Fibroblast of lung (primary cell): ENCODE measurements at regions not wholly inside any gene's neighbourhood (a gene's known extent, or its start where the extent isn't known, plus 50 kb on each side); places are given as distances from the start of the nearest gene placed in this dataset.

Experiments
- DNase-seq, 2 donors: peaks; one replicate each; pipeline versions ENCODE4 v3.0.0 to v3.0.0-alpha.2; 2010; ENCODE audit warnings: low read depth in 2 of 2
- H2AFZ ChIP-seq: 2 replicates; pipeline ENCODE4 v1.5.1; 2012; ENCODE audit warnings: low read length, control low read depth, inconsistent platforms
- H3K27ac ChIP-seq: 2 replicates; pipeline ENCODE4 v1.5.1; 2011; ENCODE audit warnings: low read length, control low read depth; ENCODE audit not compliant: insufficient read depth
- H3K27me3 ChIP-seq: 2 replicates; pipeline ENCODE4 v1.5.1; 2011; ENCODE audit warnings: mild to moderate bottlenecking, low read length; ENCODE audit not compliant: control insufficient read depth, insufficient read depth
- H3K36me3 ChIP-seq: 2 replicates; pipeline ENCODE4 v1.5.1; 2011; ENCODE audit warnings: low read length; ENCODE audit not compliant: control insufficient read depth, insufficient read depth
- H3K4me1 ChIP-seq: 2 replicates; pipeline ENCODE4 v1.5.1; 2011; ENCODE audit warnings: low read length; ENCODE audit not compliant: control insufficient read depth, insufficient read depth; ENCODE audit errors: extremely low read depth
- H3K4me2 ChIP-seq: 2 replicates; pipeline ENCODE4 v1.5.1; 2011; ENCODE audit warnings: low read length, control low read depth; ENCODE audit not compliant: insufficient read depth; ENCODE audit errors: extremely low read depth
- H3K4me3 ChIP-seq, 4 experiments: fragments of 200-600 bp in 1 of 4; sonication (generic) in 1 of 4; replicated peaks in 1 of 4; 2 replicates each; pipeline ENCODE4 v1.5.1; 2011 to 2016; ENCODE audit warnings: low read length in 4 of 4, low read depth in 3 of 4, mild to moderate bottlenecking in 3 of 4, control low read depth in 2 of 4, inconsistent platforms in 1 of 4, mixed read lengths in 1 of 4; ENCODE audit not compliant: insufficient read depth in 1 of 4; ENCODE audit errors: control extremely low read depth in 1 of 4
- H3K79me2 ChIP-seq: 2 replicates; pipeline ENCODE4 v1.5.1; 2012; ENCODE audit warnings: mild to moderate bottlenecking, low read length, inconsistent platforms; ENCODE audit not compliant: control insufficient read depth, insufficient read depth
- H3K9ac ChIP-seq: 2 replicates; pipeline ENCODE4 v1.5.1; 2011; ENCODE audit warnings: mild to moderate bottlenecking, low read length, control low read depth; ENCODE audit not compliant: insufficient read depth
- H3K9me3 ChIP-seq: 2 replicates; pipeline ENCODE4 v1.5.1; 2012; ENCODE audit warnings: low read depth, low read length; ENCODE audit not compliant: control insufficient read depth, insufficient read depth
- H4K20me1 ChIP-seq: 2 replicates; pipeline ENCODE4 v1.5.1; 2011; ENCODE audit warnings: low read length; ENCODE audit not compliant: control insufficient read depth, insufficient read depth; ENCODE audit errors: extremely low read depth
- EZH2 ChIP-seq: IDR thresholded peaks from 2 replicates; pipeline ENCODE4 v1.5.1; 2012; ENCODE audit warnings: low read length, control low read depth, mild to moderate bottlenecking; ENCODE audit errors: missing control alignments
- TF ChIP-seq, protein P1 (sequence below), 2 donors: IDR thresholded peaks in 1 of 2; conservative IDR thresholded peaks in 1 of 2; 1 replicate in 1 of 2; 2 replicates in 1 of 2; pipeline ENCODE4 v1.5.1; 2011 to 2012; ENCODE audit warnings: low read length in 2 of 2, control low read depth in 1 of 2, inconsistent platforms in 1 of 2, low read depth in 1 of 2, mild to moderate bottlenecking in 1 of 2

- H3K27ac ChIP-seq = no peak overlapping the region
- no peak overlapping the region for H3K4me2 ChIP-seq
- no peak for DNase-seq
- no peak overlapping the region for H3K4me3 ChIP-seq
- no peaks in the 10 kb centered on the region for H3K4me1 ChIP-seq
- H3K36me3 ChIP-seq = no peaks in the 10 kb centered on the region
- no peaks in the 10 kb centered on the region for H3K9me3 ChIP-seq
- H3K79me2 ChIP-seq = no peaks in the 10 kb centered on the region
- H4K20me1 ChIP-seq = no peaks in the 10 kb centered on the region
- TF ChIP-seq, protein P1, sequence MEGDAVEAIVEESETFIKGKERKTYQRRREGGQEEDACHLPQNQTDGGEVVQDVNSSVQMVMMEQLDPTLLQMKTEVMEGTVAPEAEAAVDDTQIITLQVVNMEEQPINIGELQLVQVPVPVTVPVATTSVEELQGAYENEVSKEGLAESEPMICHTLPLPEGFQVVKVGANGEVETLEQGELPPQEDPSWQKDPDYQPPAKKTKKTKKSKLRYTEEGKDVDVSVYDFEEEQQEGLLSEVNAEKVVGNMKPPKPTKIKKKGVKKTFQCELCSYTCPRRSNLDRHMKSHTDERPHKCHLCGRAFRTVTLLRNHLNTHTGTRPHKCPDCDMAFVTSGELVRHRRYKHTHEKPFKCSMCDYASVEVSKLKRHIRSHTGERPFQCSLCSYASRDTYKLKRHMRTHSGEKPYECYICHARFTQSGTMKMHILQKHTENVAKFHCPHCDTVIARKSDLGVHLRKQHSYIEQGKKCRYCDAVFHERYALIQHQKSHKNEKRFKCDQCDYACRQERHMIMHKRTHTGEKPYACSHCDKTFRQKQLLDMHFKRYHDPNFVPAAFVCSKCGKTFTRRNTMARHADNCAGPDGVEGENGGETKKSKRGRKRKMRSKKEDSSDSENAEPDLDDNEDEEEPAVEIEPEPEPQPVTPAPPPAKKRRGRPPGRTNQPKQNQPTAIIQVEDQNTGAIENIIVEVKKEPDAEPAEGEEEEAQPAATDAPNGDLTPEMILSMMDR (conservative IDR thresholded peaks at IDR 0.05 in 1 of 2, IDR thresholded peaks at IDR 0.05 in 1 of 2; ENCODE audit: low read depth in 1 of 2, low read length in 2 of 2) = no peak
- no peak for TF ChIP-seq EZH2
- H3K27me3 ChIP-seq = no peaks in the 10 kb centered on the region
- no peak overlapping the region for H2AFZ ChIP-seq
- no peak overlapping the region for H3K9ac ChIP-seq
Observed at GRCh38 chr21:27155130-27155500, 188.2 kb upstream of the ADAMTS5 start.

- H3K36me3 ChIP-seq = no peaks in the 10 kb centered on the region
- no peak overlapping the region for H2AFZ ChIP-seq
- H3K4me1 ChIP-seq = no peaks in the 10 kb centered on the region
- no peak overlapping the region for H3K27ac ChIP-seq
- no peak overlapping the region for H3K4me3 ChIP-seq
- H3K4me2 ChIP-seq = no peak overlapping the region
- H3K9me3 ChIP-seq = no peaks in the 10 kb centered on the region
- no peaks in the 10 kb centered on the region for H3K27me3 ChIP-seq
- DNase-seq = no peak
- no peak overlapping the region for H3K9ac ChIP-seq
- no peak for TF ChIP-seq EZH2
- TF ChIP-seq, protein P1 (conservative IDR thresholded peaks at IDR 0.05 in 1 of 2, IDR thresholded peaks at IDR 0.05 in 1 of 2; ENCODE audit: low read depth in 1 of 2, low read length in 2 of 2) = no peak
- no peaks in the 10 kb centered on the region for H4K20me1 ChIP-seq
- H3K79me2 ChIP-seq = no peaks in the 10 kb centered on the region
Observed at GRCh38 chr21:27154451-27155129, 187.7 kb upstream of the ADAMTS5 start.

GRCh38 chr21:27152996-27153395 lies 186.1 kb upstream of the ADAMTS5 start:
- Histone ChIP-seq H3K4me1 (no peaks in the 10 kb centered on the region), H2AFZ (no peak overlapping the region), H3K79me2 (no peaks in the 10 kb centered on the region), H3K9me3 (no peaks in the 10 kb centered on the region), H3K27ac (no peak overlapping the region), H3K9ac (no peak overlapping the region), H3K4me3 (no peak overlapping the region), H3K4me2 (no peak overlapping the region), H3K27me3 (no peaks in the 10 kb centered on the region), H4K20me1 (no peaks in the 10 kb centered on the region), H3K36me3 (no peaks in the 10 kb centered on the region)
- no peak for DNase-seq
- TF ChIP-seq, protein P1 (conservative IDR thresholded peaks at IDR 0.05 in 1 of 2, IDR thresholded peaks at IDR 0.05 in 1 of 2; ENCODE audit: low read depth in 1 of 2, low read length in 2 of 2) = no peak
- TF ChIP-seq EZH2 = no peak
